GM10266 (cell line): ENCODE measurements at regions not wholly inside any gene's neighbourhood (a gene's known extent, or its start where the extent isn't known, plus 50 kb on each side); places are given as distances from the start of the nearest gene placed in this dataset.
A peak's percentile ranks its signal among the peaks of the same experiment; 100 is the strongest.

Source experiments
- DNase-seq: peaks from one replicate; pipeline ENCODE4 v3.0.0; 2012; ENCODE audit errors: extremely low spot score
- TF ChIP-seq, protein P1 (sequence below): IDR thresholded peaks from 2 replicates; pipeline ENCODE4 v1.5.1; 2012; ENCODE audit warnings: mild to moderate bottlenecking, low read depth; ENCODE audit not compliant: control insufficient read depth, insufficient read depth; ENCODE audit errors: missing control alignments

DNA sequence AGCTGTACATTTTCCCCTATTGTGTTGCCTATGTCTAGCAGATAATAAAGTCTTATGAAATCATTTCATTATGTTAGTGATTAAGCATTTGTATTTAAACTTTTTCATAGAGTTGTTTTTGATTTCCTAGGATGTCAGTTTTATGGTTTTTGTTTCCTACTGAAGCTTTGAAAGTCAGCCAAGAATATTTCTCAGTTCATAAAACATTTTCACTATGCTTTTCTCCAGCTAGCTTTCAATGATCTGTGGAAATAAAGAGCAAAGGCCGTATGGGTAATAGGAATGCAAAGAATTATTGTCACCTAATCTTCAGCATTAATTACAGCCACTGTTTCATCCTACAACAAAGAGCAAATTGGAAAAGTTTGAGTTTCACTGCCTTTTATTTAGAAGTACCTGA lies 145.7 kb upstream of the NUDT6 start:
- DNase-seq = no peak
- TF ChIP-seq, protein P1, sequence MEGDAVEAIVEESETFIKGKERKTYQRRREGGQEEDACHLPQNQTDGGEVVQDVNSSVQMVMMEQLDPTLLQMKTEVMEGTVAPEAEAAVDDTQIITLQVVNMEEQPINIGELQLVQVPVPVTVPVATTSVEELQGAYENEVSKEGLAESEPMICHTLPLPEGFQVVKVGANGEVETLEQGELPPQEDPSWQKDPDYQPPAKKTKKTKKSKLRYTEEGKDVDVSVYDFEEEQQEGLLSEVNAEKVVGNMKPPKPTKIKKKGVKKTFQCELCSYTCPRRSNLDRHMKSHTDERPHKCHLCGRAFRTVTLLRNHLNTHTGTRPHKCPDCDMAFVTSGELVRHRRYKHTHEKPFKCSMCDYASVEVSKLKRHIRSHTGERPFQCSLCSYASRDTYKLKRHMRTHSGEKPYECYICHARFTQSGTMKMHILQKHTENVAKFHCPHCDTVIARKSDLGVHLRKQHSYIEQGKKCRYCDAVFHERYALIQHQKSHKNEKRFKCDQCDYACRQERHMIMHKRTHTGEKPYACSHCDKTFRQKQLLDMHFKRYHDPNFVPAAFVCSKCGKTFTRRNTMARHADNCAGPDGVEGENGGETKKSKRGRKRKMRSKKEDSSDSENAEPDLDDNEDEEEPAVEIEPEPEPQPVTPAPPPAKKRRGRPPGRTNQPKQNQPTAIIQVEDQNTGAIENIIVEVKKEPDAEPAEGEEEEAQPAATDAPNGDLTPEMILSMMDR = no peak

DNA sequence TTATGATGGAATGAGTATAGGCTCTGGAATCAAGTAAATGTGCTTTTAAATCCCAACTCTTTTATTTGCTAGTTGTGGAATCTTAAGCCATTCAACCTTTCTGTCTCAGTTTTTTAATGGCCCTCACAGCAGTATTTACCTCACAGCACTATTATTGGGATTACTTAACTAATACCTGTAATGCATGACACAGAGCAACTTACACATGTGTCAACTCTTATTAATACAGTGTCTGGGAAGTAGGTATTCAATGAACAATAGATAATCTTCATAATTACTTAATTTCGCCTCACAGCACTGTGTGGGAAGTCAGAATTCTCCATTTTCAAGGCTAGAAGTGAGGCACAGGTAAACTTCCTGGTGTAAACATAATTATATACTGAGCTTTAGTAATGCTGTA lies 149.7 kb upstream of the NUDT6 start:
- no peak for DNase-seq
- TF ChIP-seq, protein P1 = no peak

DNA sequence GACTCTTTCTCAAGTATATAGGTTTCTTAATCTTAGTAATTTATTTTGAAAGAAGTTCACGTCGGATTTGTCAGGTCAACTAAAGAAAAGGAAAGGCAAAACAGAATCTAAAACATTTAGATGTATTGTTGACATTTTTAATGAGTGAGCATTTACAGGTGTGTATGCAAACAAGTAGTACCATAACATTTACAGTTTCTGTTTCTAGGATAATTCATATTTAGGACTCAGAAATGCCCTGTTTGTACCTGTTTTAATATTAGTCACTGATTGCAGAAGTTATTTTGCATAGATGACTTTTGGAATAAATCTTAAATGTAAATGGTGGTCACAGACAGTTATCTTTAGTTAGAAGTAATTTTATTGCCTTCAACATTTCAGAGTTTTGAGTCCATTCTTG lies 151.3 kb upstream of the NUDT6 start:
- TF ChIP-seq, protein P1 = no peak
- no peak for DNase-seq

DNA sequence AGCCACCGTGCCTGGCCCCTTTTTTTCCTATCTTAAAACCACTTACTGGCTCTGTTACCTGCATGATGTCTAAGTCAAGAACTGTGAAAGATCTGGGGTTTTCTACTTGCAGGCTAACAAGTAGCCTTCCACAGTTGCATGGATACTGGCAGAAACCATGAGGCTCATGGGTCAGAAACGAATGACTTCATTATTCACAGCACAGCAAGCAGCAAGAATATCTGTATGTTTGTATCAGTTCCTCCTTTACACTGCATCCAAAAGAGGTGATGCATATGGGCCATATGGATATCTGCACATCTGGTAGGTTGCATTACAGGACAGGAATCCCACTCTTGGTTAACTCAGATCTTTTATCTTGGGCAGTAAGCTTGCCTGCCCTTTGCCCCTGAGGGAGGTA lies 154.9 kb upstream of the NUDT6 start:
- TF ChIP-seq, protein P1 = no peak
- DNase-seq = peak; percentile 7

DNA sequence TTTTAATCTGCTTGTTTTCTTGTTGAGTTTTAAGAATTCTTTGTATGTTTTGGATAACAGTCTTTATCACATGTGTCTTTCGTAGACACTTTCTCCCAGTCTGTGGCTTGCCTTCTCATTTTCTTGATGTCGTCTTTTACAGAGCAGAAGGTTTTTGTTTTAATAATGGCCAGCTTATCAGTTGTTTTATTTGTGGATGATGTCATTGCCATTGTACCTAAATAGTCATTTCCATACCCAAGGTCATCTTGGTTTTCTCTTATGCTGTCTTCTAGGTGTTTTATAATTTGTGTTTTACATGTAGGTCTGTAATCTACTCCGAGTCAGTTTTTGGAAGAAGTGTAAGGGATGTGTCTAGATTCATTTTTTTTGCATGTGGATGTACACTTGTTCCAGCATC lies 159.6 kb upstream of the NUDT6 start:
- TF ChIP-seq, protein P1 = no peak

DNA sequence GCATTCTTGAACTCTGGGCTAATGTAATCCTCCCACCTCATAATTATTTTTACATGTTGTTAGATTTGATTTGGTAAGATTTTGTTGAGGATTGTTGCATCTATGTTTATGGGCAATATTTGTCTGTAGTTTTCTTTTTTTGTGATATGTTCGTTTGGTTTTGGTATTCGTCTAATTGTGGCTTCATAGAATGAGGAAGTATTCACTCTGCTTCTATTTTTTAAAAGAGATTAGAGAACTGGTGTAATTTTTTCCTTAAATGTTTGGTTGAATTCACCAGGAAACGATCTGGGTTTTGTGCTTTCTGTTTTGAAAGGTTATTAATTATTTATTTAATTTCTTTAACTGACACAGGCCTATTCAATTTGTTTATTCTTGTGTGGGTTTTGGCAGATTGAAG lies 161.2 kb upstream of the NUDT6 start:
- DNase-seq = no peak

More for the DNA sequence above, 159.6 kb upstream of the NUDT6 start:
- no peak for DNase-seq

DNA sequence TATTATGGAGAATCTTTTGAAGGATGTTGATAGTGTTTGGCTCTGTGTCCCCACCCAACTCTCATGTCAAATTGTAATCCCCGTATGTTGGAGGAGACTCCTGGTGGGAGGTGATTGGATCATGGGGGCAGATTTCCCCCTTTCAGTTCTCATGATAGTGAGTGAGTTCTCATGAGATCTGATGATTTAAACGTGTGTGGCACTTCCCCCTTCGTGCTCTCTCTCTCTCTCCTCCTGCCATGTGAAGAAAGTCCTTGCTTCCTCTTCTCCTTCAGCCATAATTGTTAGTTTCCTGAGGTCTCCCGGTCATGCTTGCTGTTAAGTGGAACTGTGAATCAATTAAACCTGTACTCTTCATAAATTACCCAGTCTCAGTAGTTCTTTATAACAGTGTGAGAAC lies 166.1 kb upstream of the NUDT6 start:
- TF ChIP-seq, protein P1 = no peak
- DNase-seq = no peak

More for the DNA sequence above, 161.2 kb upstream of the NUDT6 start:
- TF ChIP-seq, protein P1 = no peak

DNA sequence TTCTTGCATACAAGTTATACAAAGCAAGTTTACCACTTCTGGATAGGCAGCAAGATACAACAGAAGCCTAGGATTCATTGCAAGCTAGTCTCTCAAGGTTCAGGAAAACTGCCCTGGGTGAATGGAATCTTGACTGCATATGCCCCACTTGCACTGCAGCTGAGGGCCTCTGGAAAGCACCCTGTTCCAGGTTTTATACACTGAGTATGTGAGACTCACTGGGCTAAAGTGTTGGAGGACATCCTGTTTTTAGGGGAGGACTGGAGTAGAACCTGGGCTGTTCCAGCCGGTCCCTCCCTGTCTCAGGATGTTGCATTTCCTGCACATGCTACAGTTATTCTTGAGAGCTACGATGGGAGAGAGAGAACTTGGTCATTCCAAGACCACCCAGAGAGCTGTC lies 168.5 kb upstream of the NUDT6 start:
- TF ChIP-seq, protein P1 = no peak
- no peak for DNase-seq
